Epithelial cell of esophagus (primary cell): ENCODE measurements at regions not wholly inside any gene's neighbourhood (a gene's known extent, or its start where the extent isn't known, plus 50 kb on each side); places are given as distances from the start of the nearest gene placed in this dataset.

Experiments used
- DNase-seq: peaks from one replicate; pipeline ENCODE4 v3.0.0; 2010; ENCODE audit warnings: low read depth
- H3K4me3 ChIP-seq: 2 replicates; pipeline ENCODE4 v1.5.1; 2011; ENCODE audit warnings: mild to moderate bottlenecking, low read length, control low read depth
- CTCF ChIP-seq: IDR thresholded peaks from 2 replicates; pipeline ENCODE4 v1.5.1; 2011; ENCODE audit warnings: low read depth, mild to moderate bottlenecking, low read length, control low read depth, inconsistent platforms; ENCODE audit not compliant: insufficient read depth; ENCODE audit errors: missing control alignments

GRCh38 chr17:33525186-33525585 lies 232.1 kb upstream of the ASIC2 start:
- no peak for DNase-seq
- TF ChIP-seq CTCF: no peak
- no peak overlapping the region for H3K4me3 ChIP-seq

- DNase-seq: no peak
- H3K4me3 ChIP-seq: no peak overlapping the region
- no peak for TF ChIP-seq CTCF
These were observed 233.6 kb upstream of the ASIC2 start for GRCh38 chr17:33526717-33527116.

GRCh38 chr17:33527290-33527689 lies 234.2 kb upstream of the ASIC2 start:
- no peak overlapping the region for H3K4me3 ChIP-seq
- no peak for DNase-seq
- TF ChIP-seq CTCF: no peak

GRCh38 chr17:33528846-33529245 lies 235.8 kb upstream of the ASIC2 start:
- no peak for DNase-seq
- TF ChIP-seq CTCF: no peak
- no peak overlapping the region for H3K4me3 ChIP-seq

- no peak for TF ChIP-seq CTCF
- DNase-seq: no peak
- H3K4me3 ChIP-seq: no peak overlapping the region
These were observed 236.7 kb upstream of the ASIC2 start for GRCh38 chr17:33529816-33530215.

GRCh38 chr17:33531311-33531710 lies 238.2 kb upstream of the ASIC2 start:
- no peak overlapping the region for H3K4me3 ChIP-seq
- TF ChIP-seq CTCF: no peak
- no peak for DNase-seq

GRCh38 chr17:33534087-33534486 lies 241.0 kb upstream of the ASIC2 start:
- DNase-seq: no peak
- no peak for TF ChIP-seq CTCF

More at GRCh38 chr17:33534087-33534486, 241.0 kb upstream of the ASIC2 start:
- no peak overlapping the region for H3K4me3 ChIP-seq
